ENCODE measurements at regions not wholly inside any gene's neighbourhood (a gene's known extent, or its start where the extent isn't known, plus 50 kb on each side); places are given as distances from the start of the nearest gene placed in this dataset.
"Not testable (repeated sequence)": the region's sequence is repeated elsewhere in the genome, so short reads cannot be mapped to it uniquely, and the experiment has no call there.

DNA sequence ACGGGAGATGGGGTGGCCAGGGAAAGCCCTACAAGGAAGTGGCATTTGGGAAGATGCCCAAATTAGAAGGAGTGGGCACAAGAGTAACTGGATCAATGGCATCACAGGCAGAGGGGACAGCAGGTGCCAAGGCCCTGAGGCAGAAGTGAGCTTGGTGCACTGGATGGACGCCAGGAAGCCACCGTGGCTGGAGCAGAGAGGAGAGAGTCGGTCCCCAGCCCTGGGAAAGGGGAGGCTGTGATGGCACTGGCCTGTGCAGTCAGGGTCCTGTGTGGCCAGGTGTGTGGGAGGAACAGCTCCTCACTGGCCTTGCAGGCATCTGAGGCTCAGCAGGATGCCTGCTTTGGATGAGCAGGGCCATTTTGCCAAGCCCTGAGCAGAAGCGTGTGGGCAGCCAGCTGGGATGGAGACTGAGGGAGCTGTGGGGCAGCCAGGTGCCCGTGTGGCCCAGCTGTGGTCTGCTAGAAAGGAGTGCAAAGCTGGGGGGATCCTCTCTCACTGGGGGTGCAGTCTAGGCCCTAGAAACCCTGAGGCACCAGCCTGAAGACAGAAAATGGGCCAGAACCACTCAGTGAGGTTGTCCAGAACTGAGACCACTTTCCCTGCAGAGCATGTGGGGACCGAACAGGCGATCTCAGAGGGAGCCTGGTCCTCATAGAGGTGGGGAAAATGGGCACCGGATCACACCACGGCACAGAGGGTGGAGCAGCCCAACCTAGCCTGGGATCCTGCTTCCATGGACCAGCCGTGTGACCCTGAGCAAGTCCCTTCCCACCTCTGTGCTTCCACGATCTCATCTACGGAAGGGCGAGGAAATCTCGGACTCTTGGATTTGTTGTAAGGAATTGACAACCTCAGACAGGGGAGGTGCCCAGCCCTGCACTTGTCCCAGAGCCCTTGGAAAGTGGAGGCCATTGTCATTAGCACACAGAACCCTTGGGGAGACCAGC is 78.6 kb upstream of the RTL6 start:
- DNase-seq (ENCODE audit: low spot score): no peak

DNA sequence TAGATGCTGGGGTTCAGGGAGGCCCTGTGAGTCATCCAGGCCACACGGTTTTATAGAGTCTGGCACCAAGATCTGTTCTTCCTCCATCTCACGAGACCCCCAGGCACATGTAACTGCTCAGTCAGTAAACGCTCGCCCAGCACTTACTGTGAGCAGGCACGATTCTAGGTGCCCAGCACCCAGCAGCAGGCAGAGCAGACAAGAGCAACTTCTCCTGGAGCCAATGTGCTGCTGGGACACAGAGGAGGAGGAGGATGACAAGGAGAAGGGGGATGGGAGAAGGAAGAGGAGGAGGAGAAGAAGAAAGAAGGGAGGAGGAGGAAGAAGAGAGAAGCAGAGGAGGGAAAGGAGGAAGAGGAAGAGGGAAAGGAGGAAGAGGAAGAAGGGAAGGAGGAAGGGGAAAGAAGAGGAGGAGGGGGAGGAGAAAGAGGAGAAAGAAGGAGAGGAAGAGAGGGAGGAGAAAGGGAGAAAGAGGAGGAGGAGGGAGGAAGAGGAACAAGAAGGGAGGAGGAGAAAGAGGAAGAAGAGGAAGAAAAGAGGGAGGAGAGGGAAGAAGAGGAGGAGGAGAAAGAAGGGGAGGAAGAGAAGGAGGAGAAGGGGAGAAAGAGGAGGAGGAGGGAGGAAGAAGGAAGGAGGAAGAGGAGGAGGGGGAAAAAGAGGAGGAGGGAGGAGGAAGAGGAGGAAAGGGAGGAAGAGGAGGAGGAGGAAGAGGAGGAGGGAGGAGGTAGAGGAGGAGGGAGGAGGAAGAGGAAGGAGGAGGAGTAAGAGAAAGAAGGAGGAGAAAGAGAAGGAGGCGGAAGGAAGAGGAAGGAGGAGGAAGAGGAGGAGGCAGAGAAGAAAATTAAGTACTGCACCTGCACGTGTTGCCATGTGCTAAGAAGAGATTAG is 77.6 kb upstream of the RTL6 start:
- DNase-seq (ENCODE audit: low spot score): peak; percentile 23

DNA sequence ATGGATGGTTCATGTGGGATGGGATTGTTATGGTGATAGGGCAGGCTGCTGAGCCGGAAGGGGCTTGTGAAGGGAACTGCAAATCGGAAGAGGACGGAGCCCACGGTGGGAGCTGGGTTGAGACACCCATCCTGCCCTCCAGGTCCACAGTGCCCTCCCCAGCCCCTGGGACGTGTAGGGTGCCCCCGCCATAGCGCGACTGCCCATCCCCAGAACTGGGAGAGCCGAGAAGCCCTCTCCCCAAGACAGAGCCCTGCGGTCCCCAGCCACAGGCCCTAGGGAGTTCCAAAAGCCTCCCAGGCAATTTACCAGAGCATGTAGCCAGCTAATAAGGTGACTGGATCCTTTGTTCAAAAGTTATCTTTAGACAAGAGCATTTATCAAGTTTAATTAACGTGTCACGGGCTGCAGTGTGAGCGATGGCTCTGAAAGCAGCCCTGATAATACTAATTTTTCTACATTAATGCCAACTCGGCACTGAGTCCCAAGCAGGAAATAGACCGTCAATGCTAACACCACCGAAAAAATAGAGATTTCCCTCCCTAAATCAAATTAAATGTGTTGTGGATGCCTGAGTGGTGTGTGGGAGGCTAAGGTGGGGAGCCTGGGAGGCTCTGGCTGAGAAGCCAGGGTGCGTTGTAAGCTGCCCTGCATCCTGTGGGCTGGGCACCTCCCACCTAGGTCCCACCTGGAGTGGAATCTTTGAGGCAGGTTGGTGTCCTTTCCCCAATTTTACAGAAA is 76.8 kb upstream of the RTL6 start:
- peak; percentile 51 for DNase-seq (ENCODE audit: low spot score)

DNA sequence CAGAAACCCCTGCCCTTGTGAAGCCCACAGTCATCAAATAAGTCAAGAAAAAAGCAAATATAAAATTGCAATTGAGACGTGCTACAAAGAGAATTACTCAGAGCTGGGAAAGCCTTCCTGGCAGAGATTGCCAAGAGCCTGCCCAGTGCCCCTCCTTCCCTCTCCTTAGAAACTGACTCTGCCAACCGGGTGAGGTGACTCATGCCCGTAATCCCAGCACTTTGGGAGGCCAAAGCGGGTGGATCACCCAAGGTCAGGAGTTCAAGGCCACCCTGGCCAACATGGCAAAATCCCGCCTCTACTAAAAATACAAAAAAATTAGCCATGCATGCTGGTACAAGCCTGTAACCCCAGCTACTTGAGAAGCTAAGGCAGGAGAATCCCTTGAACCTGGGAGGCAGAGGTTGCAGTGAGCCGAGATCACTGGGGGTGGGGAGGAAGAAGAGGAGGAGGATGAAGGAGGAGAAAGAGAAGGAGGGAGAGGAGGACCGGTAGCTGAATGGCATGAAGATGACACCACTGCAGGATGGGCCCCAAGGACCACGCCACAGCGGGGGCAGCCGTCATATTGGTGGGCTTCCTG is 76.1 kb upstream of the RTL6 start:
- DNase-seq (ENCODE audit: low spot score): peak; percentile 93

DNA sequence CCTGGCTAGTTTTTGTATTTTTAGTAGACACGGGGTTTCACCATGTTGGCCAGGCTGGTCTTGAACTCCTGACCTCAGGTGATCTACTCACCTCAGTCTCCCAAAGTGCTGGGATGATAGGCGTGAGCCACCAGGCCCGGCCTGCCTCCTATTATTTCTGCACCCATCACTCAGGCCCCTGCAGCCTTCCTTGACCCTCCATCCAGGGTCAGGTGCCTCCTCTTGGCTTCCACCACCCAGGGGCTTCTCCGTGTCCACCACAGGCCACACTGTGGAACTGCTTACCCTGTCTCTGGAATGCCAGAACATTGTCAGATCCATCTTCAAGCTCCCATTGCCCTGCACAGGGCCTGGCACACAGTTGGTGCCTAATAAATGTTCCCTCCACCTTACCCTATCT is 75.4 kb upstream of the RTL6 start:
- no peak for DNase-seq (ENCODE audit: low spot score)

DNA sequence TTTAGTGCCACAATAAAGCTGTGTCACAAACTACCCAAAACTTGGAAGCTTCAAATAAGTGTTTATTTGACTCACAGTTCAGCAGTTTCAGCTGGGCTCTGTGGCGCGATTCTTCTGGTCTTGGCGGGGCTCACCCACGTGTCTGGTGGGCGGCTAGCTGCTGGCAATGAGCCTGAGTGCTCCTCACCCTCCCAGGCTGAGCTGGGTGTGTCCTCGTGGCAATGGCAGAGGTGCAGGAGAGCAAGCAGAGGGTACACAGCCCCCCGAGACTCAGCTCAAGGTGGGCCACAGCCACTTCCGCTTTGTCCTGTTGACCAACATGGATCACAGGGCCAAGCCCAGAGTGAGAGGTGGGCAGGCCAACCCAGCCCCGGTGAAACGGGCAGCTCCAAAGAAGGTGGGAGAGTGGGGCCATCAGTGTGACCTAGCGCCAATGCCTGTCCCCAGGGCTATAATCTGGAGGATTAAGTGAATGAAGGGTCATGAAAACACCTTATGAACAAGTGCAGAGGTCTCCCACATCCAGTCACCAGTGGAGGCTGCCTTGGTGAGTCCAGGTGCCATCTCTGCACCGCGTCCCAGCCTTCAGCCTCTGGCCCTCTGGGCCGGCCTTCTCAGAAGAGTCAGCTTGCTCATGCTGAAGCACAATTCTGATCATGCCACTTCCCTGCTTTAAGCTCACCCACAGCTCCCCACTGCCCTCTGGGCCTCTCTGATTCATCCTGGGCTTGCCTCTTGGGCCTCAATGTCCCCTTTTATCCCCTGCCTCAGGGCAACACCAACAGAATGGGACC is 74.6 kb upstream of the RTL6 start:
- no peak for DNase-seq (ENCODE audit: low spot score)

DNA sequence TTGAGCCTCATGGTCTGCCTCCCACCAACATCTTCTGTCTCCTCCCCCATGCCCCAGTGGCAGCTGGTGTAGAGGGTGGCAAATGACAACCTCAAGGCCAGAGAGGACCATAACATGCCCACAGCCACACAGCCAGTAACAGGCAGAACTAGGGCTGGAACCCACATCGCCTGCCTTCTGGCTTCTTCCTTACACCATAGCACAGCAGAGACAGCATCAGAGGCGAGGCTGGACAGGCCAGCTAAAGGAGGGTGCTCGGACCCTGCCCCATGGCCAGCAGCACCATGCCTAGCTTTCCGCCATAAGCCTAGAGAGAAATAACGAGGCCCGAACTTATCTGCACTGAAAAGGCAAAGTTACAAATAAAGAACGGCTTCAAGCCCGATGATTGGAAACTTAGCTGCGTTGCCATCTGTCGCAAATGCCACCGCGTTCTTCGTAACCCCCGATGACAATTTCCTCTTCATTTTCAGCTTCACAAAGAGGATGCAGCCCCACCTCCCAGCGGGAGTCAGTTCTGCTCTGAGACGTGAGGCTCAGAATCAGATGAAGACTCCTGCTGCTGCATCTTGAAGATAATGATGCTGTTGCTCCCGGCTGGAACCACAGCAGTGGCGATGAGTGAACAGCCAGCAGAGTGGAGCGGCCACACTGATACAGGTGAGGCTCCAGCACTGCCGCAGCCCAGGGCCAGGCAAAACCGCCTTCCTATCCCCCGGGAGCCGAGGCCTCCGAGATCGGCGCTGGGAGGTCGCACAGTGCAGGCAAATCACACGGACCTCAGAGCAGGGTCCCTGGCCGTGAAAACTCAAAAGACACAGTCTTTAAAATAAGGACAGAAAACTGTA is 73.8 kb upstream of the RTL6 start:
- no peak for DNase-seq (ENCODE audit: low spot score)

DNA sequence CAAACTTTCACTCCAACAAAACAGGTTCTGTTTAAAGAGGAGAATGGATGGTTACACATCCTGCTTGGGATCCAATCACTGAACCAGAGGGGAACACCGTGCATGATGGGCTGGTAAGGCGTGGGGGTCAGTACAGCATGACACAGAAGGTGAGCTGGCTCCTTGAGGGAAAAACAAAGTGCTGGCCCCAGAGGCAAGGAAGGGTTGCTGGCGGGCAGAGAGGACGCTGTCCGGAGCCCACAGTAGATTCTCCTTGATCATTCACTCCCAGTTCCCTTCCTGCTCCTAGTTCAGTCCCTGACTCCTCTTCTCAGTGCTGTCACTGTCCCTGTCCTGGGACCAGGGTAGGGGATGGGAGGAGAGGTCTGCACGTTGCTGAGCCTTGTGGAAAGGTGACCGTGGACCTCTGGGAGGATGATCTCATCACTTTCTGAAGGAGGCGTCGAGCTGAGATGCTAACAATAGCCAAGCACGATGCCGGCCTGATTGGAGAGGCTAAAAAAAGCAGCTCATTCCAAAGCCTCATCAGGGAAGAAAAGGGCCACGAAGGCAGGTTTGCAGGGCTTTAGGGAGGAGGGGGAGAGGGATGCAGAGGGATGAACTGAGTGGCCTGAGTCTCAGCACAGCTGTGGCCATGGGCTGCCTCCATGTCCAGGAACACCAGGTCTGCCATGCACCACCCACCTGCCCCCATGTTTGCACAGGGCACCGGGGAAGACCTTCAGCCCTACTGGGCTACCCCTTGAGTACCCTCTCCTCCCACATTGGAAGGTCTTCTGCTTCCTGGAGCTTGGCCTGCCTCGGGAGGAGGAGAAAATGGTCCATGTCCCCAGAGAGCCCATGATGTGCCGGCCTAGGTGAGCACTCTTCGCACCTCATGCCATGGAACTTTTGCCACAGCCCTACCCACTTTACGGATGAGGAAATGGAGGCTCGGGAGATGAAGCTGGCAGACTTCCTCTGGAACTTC is 72.7 kb upstream of the RTL6 start:
- DNase-seq (ENCODE audit: low spot score): no peak

DNA sequence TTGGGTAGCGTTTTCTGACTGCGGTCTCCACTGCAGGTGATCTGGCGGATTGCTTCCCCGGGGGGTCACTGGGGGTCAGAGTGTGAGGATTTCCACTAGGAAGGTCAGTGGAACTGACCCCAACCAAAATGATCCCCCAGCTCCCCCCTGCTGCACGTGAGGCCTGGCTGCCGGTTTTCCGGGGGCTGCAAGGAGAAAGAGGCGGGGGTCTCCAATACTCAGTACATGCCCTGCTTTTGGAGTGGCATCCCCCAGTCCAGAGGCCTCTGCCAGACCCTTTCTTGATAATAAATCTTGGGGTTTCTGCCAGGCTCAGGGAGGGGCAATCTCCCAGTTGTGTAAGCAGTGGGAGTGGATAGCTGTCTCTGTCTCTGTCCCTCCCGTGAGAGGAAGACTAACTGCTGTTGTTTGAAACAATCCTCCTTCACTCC is 71.5 kb upstream of the RTL6 start:
- no peak for DNase-seq (ENCODE audit: low spot score)

DNA sequence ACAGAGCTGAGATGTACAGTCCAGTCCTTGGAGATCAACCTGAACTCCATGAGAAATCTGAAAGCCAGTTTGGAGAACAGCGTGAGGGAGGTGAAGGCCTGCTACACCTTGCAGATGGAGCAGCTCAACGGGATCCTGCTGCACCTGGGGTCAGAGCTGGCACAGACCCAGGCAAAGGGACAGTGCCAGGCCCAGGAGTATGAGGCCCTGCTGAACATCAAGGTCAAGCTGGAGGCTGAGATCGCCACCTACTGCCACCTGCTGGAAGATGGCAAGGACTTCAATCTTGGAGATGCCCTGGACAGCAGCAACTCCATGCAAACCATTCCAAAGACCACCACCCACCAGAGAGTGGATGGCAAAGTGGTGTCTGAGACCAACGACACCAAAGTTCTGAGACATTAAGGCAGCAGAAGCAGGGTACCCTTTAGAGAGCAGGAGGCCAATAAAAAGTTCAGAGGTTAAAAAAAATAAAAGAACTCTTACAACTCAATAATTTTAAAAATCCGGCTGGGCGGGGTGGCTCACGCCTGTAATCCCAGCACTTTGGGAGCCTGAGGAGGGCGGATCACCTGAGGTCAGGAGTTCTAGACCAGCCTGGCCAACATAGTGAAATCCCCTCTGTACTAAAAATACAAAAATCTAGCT is 69.9 kb upstream of the RTL6 start:
- DNase-seq (ENCODE audit: low spot score): peak; percentile 4

DNA sequence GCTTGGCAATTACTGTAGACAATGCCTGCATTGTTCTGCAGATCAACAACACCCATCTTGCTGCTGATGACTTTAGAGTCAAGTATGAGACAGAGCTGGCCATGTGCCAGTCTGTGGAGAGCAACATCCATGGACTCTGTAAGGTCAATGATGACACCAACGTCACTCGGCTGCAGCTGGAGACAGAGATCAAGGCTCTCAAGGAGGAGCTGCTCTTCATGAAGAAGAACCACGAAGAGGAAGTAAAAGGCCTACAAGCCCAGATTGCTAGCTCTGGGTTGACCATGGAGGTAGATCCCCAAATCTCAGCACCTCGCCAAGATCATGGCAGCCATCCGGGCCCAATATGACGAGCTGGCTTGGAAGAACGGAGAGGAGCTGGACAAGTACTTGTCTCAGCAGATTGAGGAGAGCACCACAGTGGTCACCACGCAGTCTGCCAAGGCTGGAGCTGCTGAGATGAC is 69.4 kb upstream of the RTL6 start:
- DNase-seq (ENCODE audit: low spot score): peak; percentile 2

DNA sequence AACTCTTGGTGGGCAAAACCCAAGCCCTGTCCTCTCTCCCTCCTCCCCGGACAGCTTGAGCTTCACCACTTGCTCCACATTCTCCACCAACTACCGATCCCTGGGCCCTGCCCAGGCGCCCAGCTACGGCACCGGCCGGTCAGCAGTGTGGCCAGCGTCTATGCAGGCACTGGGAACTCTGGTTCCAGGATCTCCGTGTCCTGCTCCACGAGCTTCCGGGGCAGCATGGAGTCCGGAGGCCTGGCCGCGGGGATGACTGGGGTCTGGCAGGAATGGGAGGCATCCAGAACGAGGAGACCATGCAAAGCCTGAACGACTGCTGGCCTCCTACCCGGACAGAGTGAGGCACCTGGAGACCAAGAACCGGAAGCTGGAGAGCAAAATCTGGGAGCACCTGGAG is 68.9 kb upstream of the RTL6 start:
- DNase-seq (ENCODE audit: low spot score): no peak

DNA sequence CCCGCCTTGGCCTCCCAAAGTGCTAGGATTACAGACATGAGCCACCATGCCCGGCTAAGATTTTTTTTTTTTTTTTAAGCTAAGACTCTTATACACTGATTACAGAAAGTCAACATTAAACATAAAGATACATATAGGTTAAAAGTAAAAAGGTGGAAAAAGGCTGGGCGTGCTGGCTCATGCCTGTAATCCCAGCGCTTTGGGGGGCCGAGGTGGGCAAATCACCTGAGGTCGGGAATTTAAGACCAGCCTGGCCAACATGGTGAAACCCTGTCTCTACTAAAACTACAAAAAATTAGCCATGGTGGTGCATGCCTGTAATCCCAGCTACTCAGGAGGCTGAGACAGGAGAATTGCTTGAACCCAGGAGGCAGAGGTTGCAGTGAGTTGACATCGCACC is 64.6 kb upstream of the RTL6 start:
- DNase-seq (ENCODE audit: low spot score): not testable (repeated sequence)

DNA sequence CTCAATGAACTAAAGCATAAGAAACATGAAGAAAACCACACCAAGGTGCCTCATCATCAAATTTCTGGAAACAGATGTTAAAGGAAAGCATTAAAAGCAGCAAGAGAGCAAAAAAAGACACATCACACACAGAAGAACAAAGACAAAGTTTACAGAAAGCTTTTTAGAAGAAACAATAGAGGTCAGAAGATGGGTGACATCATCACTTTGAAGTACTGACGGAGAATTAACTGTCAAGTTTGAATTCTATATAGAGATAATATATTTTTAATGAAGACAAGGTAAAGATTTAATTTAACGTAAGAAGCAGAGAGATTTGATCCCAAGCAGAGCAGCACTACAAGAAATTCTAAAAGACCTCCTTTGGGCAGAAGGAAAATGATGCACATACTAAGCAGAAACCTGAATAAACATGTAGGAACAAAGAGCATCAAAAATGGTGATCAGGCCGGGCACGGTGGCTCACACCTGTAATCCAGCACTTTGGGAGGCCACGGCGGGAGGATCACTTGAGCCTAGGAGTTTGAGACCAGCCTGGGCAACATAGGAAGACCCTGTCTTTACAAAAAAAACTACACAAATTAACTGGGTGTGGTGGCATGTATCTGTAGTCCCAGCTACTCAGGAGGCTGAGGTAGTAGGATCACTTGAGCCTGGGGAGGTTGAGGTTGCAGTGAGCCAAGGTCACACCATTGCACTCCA is 63.3 kb upstream of the RTL6 start:
- DNase-seq (ENCODE audit: low spot score): no peak

DNA sequence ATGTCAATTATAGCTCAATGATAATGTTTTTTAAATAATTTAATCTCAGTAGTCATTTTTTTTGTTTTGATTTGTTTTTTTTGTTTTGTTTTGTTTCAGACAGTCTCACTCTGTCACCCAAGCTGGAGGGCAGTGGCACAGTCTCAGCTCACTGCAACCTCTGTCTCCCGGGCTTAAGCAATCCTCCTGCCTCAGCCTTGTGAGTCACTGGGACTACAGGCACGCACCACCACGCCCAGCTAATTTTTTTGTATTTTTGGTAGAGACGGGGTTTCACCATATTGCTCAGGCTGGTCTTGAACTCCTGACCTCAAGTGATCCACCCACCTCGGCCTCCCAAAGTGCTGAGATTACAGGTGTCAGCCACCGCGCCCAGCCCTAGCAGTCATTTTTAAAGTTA is 60.6 kb upstream of the RTL6 start:
- not testable (repeated sequence) for DNase-seq (ENCODE audit: low spot score)

DNA sequence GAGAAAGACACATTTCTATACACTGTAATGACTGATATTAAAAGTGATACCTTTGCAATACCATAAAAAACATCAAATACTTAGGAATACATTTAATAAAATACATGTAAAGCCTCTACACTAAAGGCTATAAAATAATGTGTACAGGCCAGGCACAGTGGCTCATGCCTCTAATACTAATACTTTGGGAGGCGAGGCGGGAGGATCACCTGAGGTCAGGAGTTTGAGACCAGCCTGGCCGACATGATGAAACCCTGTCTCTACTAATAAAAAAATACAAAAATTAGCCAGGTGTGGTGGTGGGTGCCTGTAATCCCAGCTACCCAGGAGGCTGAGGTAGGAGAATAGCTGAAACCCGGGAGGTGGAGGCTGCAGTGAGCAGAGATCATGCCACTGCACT is 59.8 kb upstream of the RTL6 start:
- DNase-seq (ENCODE audit: low spot score): not testable (repeated sequence)

DNA sequence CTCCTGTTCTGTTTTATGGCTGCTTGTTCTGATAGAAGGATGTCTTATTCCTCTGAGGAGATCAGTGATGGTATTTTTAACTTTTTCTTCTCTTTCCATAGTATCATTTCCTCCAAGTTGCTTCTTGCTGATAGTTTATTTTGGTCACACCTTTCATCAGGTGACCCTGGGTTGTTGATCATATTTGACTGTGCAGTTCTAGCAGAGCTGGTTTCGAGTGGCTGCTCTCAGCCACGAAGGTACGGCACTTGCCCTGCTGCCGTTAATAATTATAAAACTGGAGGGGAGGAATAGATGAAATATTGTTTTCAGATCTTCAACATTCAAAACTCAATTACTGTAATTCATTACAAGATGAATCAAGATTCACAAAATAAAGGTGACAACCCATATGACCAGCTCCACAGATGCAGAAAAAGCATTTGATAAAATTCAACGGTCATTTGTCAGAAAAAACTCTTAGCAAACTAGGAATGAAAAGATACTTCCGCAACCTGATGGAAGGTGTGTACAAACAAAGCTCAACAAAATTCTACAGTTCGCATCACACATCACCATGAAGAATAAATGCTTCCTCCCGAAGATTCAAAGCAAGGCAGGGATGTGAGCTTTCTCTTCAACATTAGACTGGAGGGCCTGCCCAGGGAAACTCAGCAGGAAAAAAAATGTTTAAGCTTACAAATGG is 59.2 kb upstream of the RTL6 start:
- no peak for DNase-seq (ENCODE audit: low spot score)

Measured in A172 (cell line).